DND-41 (cell line): ENCODE measurements at regions not wholly inside any gene's neighbourhood (a gene's known extent, or its start where the extent isn't known, plus 50 kb on each side); places are given as distances from the start of the nearest gene placed in this dataset.

Experiments
- EZH2 ChIP-seq: IDR thresholded peaks from 3 replicates; pipeline ENCODE4 v1.6.1; 2012; ENCODE audit warnings: borderline replicate concordance, low read depth, mild to moderate bottlenecking, moderate library complexity, low read length, inconsistent platforms; ENCODE audit not compliant: severe bottlenecking
- TF ChIP-seq, protein P1 (sequence below): IDR thresholded peaks from 2 replicates; pipeline ENCODE4 v1.5.1; 2012; ENCODE audit warnings: borderline replicate concordance, low read length, moderate library complexity, mild to moderate bottlenecking; ENCODE audit not compliant: poor library complexity, severe bottlenecking; ENCODE audit errors: extremely low read depth

DNA sequence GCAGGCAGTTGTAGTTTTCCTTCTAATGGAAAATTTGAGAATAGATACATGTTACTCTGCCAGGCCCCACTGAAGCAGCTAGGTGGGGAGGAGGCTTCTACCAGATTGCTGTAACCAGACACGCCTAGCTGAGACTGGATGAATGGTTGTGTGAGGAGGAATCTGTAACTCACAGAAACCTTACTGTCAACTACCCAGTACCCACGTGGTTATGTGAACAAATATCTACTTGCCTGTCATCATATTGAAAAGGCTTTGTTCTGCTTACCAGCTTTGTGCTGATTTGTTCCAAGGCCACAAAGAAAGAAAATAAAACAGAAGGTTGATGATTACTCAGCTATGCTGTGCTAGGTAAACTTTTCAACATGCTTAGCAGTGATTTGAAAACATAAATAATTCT lies 167.2 kb downstream of the CAPZA3 start:
- TF ChIP-seq, protein P1, sequence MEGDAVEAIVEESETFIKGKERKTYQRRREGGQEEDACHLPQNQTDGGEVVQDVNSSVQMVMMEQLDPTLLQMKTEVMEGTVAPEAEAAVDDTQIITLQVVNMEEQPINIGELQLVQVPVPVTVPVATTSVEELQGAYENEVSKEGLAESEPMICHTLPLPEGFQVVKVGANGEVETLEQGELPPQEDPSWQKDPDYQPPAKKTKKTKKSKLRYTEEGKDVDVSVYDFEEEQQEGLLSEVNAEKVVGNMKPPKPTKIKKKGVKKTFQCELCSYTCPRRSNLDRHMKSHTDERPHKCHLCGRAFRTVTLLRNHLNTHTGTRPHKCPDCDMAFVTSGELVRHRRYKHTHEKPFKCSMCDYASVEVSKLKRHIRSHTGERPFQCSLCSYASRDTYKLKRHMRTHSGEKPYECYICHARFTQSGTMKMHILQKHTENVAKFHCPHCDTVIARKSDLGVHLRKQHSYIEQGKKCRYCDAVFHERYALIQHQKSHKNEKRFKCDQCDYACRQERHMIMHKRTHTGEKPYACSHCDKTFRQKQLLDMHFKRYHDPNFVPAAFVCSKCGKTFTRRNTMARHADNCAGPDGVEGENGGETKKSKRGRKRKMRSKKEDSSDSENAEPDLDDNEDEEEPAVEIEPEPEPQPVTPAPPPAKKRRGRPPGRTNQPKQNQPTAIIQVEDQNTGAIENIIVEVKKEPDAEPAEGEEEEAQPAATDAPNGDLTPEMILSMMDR = no peak
- TF ChIP-seq EZH2 = no peak
